GM12878 (cell line): ENCODE measurements at regions not wholly inside any gene's neighbourhood (a gene's known extent, or its start where the extent isn't known, plus 50 kb on each side); places are given as distances from the start of the nearest gene placed in this dataset.

Experiments used
- ATAC-seq: fragments of 200-7000 bp; cut with Tn5 transposase; 3 replicates; pipeline ENCODE4 v1.9.1; 2020; ENCODE audit warnings: mild to moderate bottlenecking, moderate library complexity
- BruUV-seq: library from RNA; stranded (reverse); fragments of 400-500 nt; replicated peaks from 2 replicates; lab custom pipeline; 2021; lab: Mats Ljungman, UMichigan
- CTCF ChIA-PET: fragments of 300-600 bp; sonication (Branson Sonifier 250); formaldehyde crosslinking; extraction: SDS; loops from one replicate; lab custom pipeline; 2021; ENCODE audit warnings: inconsistent platforms; lab: Yijun Ruan, JAX
- POLR2A ChIA-PET: fragments of 350-600 bp; formaldehyde crosslinking; extraction: SDS; loops from one replicate; lab custom pipeline; 2021; ENCODE audit warnings: inconsistent platforms; lab: Charles Lee
- RAD21 ChIA-PET: fragments of 300-600 bp; sonication (Branson Sonifier 250); formaldehyde crosslinking; loops from one replicate; lab custom pipeline; 2023; ENCODE audit warnings: antibody characterized with exemption; ENCODE audit not compliant: unreplicated experiment; lab: Charles Lee
- SMC1A ChIA-PET: fragments of 300-600 bp; sonication (Branson Sonifier 250); formaldehyde crosslinking; loops from one replicate; lab custom pipeline; 2023; ENCODE audit not compliant: unreplicated experiment, uncharacterized antibody; lab: Charles Lee
- DNase-seq: peaks from one replicate; pipeline ENCODE4 v3.0.0-alpha.2; 2011; ENCODE audit warnings: low read depth, low spot score
- FAIRE-seq: peaks from 3 replicates; lab custom pipeline; 2011; peaks lifted over from hg19 to GRCh38; lab: Jason Lieb, UNC
- H2AFZ ChIP-seq: 2 replicates; pipeline ENCODE4 v1.6.0; 2011; ENCODE audit warnings: low read depth, low read length, control low read depth; ENCODE audit not compliant: control insufficient read depth
- H3K27ac ChIP-seq: 2 replicates; pipeline ENCODE4 v1.5.1; 2011; ENCODE audit warnings: control low read depth; ENCODE audit not compliant: control insufficient read depth, insufficient read depth
- H3K27me3 ChIP-seq, 2 experiments: replicated peaks in 1 of 2; 2 replicates each; pipeline versions ENCODE4 v1.6.0 to v1.6.1; 2011; ENCODE audit warnings: low read length in 1 of 2; ENCODE audit not compliant: control insufficient read depth in 2 of 2, insufficient read depth in 2 of 2
- H3K36me3 ChIP-seq, 2 experiments: 2 replicates each; pipeline ENCODE4 v1.5.1; 2011; ENCODE audit warnings: low read length in 1 of 2; ENCODE audit not compliant: control insufficient read depth in 2 of 2, insufficient read depth in 2 of 2
- H3K4me1 ChIP-seq: 2 replicates; pipeline ENCODE4 v1.6.1; 2011; ENCODE audit warnings: mild to moderate bottlenecking, low read length, moderate library complexity, mixed read lengths; ENCODE audit not compliant: control insufficient read depth, insufficient read depth
- H3K4me2 ChIP-seq: 2 replicates; pipeline ENCODE4 v1.6.0; 2011; ENCODE audit warnings: control low read depth; ENCODE audit not compliant: control insufficient read depth, insufficient read depth
- H3K4me3 ChIP-seq: fragments of 200-600 bp; sonication (generic); 2 replicates; pipeline ENCODE4 v1.5.1; 2016
- H3K79me2 ChIP-seq: 2 replicates; pipeline ENCODE4 v1.6.0; 2011; ENCODE audit warnings: low read length; ENCODE audit not compliant: control insufficient read depth, insufficient read depth
- H3K9ac ChIP-seq: 2 replicates; pipeline ENCODE4 v1.8.0; 2011; ENCODE audit warnings: low read length, control low read depth, mixed read lengths; ENCODE audit not compliant: control insufficient read depth, insufficient read depth
- H3K9me3 ChIP-seq: replicated peaks from 3 replicates; pipeline ENCODE4 v1.5.1; 2011; ENCODE audit warnings: mild to moderate bottlenecking, low read length; ENCODE audit not compliant: control insufficient read depth, insufficient read depth
- H4K20me1 ChIP-seq: 2 replicates; pipeline ENCODE4 v1.6.0; 2011; ENCODE audit not compliant: control insufficient read depth, insufficient read depth
- ATF7 ChIP-seq: fragments of 450-650 bp; IDR thresholded peaks from 2 replicates; pipeline ENCODE4 v1.6.1; 2016; ENCODE audit warnings: low read depth, mild to moderate bottlenecking
- CHD1 ChIP-seq: IDR thresholded peaks from 2 replicates; pipeline ENCODE4 v1.6.1; 2012; ENCODE audit warnings: low read depth, low read length, improper control_type of control experiment
- CTCF ChIP-seq, 3 experiments: IDR thresholded peaks in 2 of 3; conservative IDR thresholded peaks in 1 of 3; 2 replicates each; pipeline ENCODE4 v1.5.1; 2011; ENCODE audit warnings: low read depth in 3 of 3, low read length in 3 of 3, mild to moderate bottlenecking in 3 of 3, control low read depth in 2 of 3, moderate library complexity in 2 of 3, inconsistent platforms in 1 of 3, mixed read lengths in 1 of 3; ENCODE audit not compliant: control insufficient read depth in 2 of 3, insufficient read depth in 1 of 3; ENCODE audit errors: extremely low read depth in 1 of 3
- FOXK2 ChIP-seq: fragments of 450-650 bp; IDR thresholded peaks from 2 replicates; pipeline ENCODE4 v1.6.1; 2017; ENCODE audit warnings: mild to moderate bottlenecking, moderate library complexity
- JUND ChIP-seq: IDR thresholded peaks from 2 replicates; pipeline ENCODE4 v1.6.1; 2012; ENCODE audit warnings: low read depth, mild to moderate bottlenecking, low read length, improper control_type of control experiment, moderate library complexity
- KLF5 ChIP-seq: fragments of 450-650 bp; IDR thresholded peaks from 2 replicates; pipeline ENCODE4 v1.6.1; 2014; ENCODE audit warnings: mild to moderate bottlenecking; ENCODE audit not compliant: partially characterized antibody
- MAX ChIP-seq: IDR thresholded peaks from 2 replicates; pipeline ENCODE4 v1.6.1; 2012; ENCODE audit warnings: low read depth, low read length, improper control_type of control experiment
- MTA2 ChIP-seq: fragments of 450-650 bp; IDR thresholded peaks from 2 replicates; pipeline ENCODE4 v1.6.1; 2016; ENCODE audit warnings: low read depth, mild to moderate bottlenecking, moderate library complexity
- PAX8 ChIP-seq: fragments of 450-650 bp; IDR thresholded peaks from 2 replicates; pipeline ENCODE4 v1.6.1; 2017; ENCODE audit warnings: mild to moderate bottlenecking, moderate library complexity
- PKNOX1 ChIP-seq: fragments of 450-650 bp; IDR thresholded peaks from 2 replicates; pipeline ENCODE4 v1.6.1; 2016; ENCODE audit warnings: mild to moderate bottlenecking
- RELB ChIP-seq: fragments of 450-650 bp; IDR thresholded peaks from 2 replicates; pipeline ENCODE4 v1.6.1; 2017; ENCODE audit warnings: low read depth, mild to moderate bottlenecking, moderate library complexity
- SRF ChIP-seq, 2 experiments: IDR thresholded peaks; 2 replicates each; pipeline ENCODE4 v1.6.1; 2011; ENCODE audit warnings: low read depth in 2 of 2, low read length in 2 of 2, mild to moderate bottlenecking in 1 of 2, moderate library complexity in 1 of 2
- TAF1 ChIP-seq: IDR thresholded peaks from 2 replicates; pipeline ENCODE4 v1.6.1; 2011; ENCODE audit warnings: mild to moderate bottlenecking, low read depth, low read length, borderline replicate concordance
- TBL1XR1 ChIP-seq: IDR thresholded peaks from 2 replicates; pipeline ENCODE4 v1.6.1; 2012; ENCODE audit warnings: low read depth, low read length, improper control_type of control experiment
- TCF7 ChIP-seq: IDR thresholded peaks from 2 replicates; pipeline ENCODE4 v1.6.1; 2014; ENCODE audit warnings: antibody characterized with exemption, borderline replicate concordance
- ZNF207 ChIP-seq: fragments of 450-650 bp; IDR thresholded peaks from 2 replicates; pipeline ENCODE4 v1.6.1; 2014; ENCODE audit warnings: antibody characterized with exemption, mild to moderate bottlenecking, borderline replicate concordance
- ZNF217 ChIP-seq: fragments of 450-650 bp; IDR thresholded peaks from 2 replicates; pipeline ENCODE4 v1.6.1; 2017; ENCODE audit warnings: antibody characterized with exemption, mild to moderate bottlenecking
- ZNF274 ChIP-seq: IDR thresholded peaks from one replicate; pipeline ENCODE4 v1.8.0; 2011; ENCODE audit not compliant: insufficient read length, insufficient read depth
- WGBS: methylation state at CpG from one replicate; pipeline ENCODE4 v1.1.6; 2016; ENCODE audit warnings: low lambda C conversion rate; ENCODE audit not compliant: insufficient replicate concordance, insufficient coverage; ENCODE audit errors: missing lambda C conversion rate; 5-methylcytosine and 5-hydroxymethylcytosine counted together
- in situ Hi-C: fragments of 300-500 bp; cut with MboI; formaldehyde crosslinking; loops from 9 replicates; pipeline ENCODE4 v1.14.3; 2018; ENCODE audit warnings: mixed read lengths
- intact Hi-C: fragments of 100-400 bp; cut with micrococcal nuclease; formaldehyde crosslinking; loops from one replicate; pipeline ENCODE4 v1.14.2; 2022; ENCODE audit not compliant: unreplicated experiment

- no peak for TF ChIP-seq PAX8
- TF ChIP-seq, all 136 proteins: peak for 0
Measured at GRCh38 chr4:175377203-175377602, 434.9 kb downstream of the GPM6A start (continued).

GRCh38 chr4:175378372-175378771 is 433.7 kb downstream of the GPM6A start:
- CTCF ChIA-PET: no interaction called here
- Histone ChIP-seq H3K4me2 (no peak overlapping the region), H2AFZ (no peak overlapping the region), H3K9ac (no peak overlapping the region), H3K4me1 (no peaks in the 10 kb centered on the region), H3K27ac (no peak overlapping the region), H3K4me3 (no peak overlapping the region), H3K36me3 (no peaks in the 10 kb centered on the region), H3K9me3 (no peaks in the 10 kb centered on the region), H4K20me1 (no peaks in the 10 kb centered on the region), H3K79me2 (no peaks in the 10 kb centered on the region), H3K27me3 (no peaks in the 10 kb centered on the region)
- intact Hi-C loops: no loop called here
- POLR2A ChIA-PET: no interaction called here
- WGBS: 13% methylated on average over 4 of the region's 4 CpGs
- no peak for ATAC-seq
- in situ Hi-C loops: no loop called here
- BruUV-seq: no TSS peak
- SMC1A ChIA-PET: no interaction called here
- DNase-seq: no peak
- no peak for FAIRE-seq
- RAD21 ChIA-PET: no interaction called here
- no peak for TF ChIP-seq TBL1XR1
- TF ChIP-seq ZNF207: no peak
- no peak for TF ChIP-seq MAX
- TF ChIP-seq PKNOX1: no peak
- no peak for TF ChIP-seq CTCF (IDR thresholded peaks at IDR 0.05 in 2 of 3, conservative IDR thresholded peaks at IDR 0.05 in 1 of 3; ENCODE audit: control insufficient read depth in 2 of 3, extremely low read depth in 1 of 3, insufficient read depth in 1 of 3, low read depth in 3 of 3, low read length in 3 of 3)
- TF ChIP-seq MTA2: no peak
- TF ChIP-seq CHD1: no peak
- TF ChIP-seq SRF (IDR thresholded peaks at IDR 0.05; ENCODE audit: low read depth in 2 of 2, low read length in 2 of 2): no peak
- no peak for TF ChIP-seq FOXK2
- TF ChIP-seq ZNF217: no peak
- TF ChIP-seq RELB: no peak
- TF ChIP-seq JUND: no peak
- no peak for TF ChIP-seq TCF7
- no peak for TF ChIP-seq ZNF274
- TF ChIP-seq KLF5: no peak
- no peak for TF ChIP-seq TAF1
- no peak for TF ChIP-seq ATF7
